ENCODE measurements at regions not wholly inside any gene's neighbourhood (a gene's known extent, or its start where the extent isn't known, plus 50 kb on each side); places are given as distances from the start of the nearest gene placed in this dataset.
"Not testable (repeated sequence)": the region's sequence is repeated elsewhere in the genome, so short reads cannot be mapped to it uniquely, and the experiment has no call there.

GRCh38 chr5:32527321-32527720 lies 58.0 kb upstream of the SUB1 start:
- not testable (repeated sequence) for TF ChIP-seq CTCF, POLR2A, POLR2AphosphoS5 (IDR thresholded peaks at IDR 0.05)
